ENCODE measurements at regions not wholly inside any gene's neighbourhood (a gene's known extent, or its start where the extent isn't known, plus 50 kb on each side); places are given as distances from the start of the nearest gene placed in this dataset.

DNA sequence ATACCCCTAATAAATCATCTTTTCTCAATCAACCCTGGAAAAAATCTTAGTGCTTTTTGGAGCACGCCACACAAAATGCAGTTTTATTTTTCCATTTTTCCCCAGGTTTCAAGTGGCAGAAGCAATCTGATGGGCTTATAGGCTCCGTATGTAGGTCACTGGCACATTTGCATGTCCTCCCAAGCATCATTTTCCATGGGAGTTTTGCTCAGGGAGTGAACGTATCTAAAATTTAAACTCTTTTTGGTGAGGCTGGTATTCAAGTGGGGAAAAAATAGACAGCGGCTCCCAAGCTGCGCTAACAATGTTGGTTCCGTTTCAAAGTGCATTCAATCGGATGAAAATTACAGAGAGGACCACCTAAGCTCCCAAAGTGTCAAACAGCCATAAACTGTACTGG, 233.4 kb downstream of the MEX3B start:
- TF ChIP-seq, protein P1, sequence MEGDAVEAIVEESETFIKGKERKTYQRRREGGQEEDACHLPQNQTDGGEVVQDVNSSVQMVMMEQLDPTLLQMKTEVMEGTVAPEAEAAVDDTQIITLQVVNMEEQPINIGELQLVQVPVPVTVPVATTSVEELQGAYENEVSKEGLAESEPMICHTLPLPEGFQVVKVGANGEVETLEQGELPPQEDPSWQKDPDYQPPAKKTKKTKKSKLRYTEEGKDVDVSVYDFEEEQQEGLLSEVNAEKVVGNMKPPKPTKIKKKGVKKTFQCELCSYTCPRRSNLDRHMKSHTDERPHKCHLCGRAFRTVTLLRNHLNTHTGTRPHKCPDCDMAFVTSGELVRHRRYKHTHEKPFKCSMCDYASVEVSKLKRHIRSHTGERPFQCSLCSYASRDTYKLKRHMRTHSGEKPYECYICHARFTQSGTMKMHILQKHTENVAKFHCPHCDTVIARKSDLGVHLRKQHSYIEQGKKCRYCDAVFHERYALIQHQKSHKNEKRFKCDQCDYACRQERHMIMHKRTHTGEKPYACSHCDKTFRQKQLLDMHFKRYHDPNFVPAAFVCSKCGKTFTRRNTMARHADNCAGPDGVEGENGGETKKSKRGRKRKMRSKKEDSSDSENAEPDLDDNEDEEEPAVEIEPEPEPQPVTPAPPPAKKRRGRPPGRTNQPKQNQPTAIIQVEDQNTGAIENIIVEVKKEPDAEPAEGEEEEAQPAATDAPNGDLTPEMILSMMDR (conservative IDR thresholded peaks at IDR 0.05 in 1 of 2, IDR thresholded peaks at IDR 0.05 in 1 of 2; ENCODE audit: extremely low read depth in 1 of 2, insufficient read depth in 1 of 2, low read depth in 1 of 2, low read length in 2 of 2): no peak
- TF ChIP-seq EZH2 (IDR thresholded peaks at IDR 0.05; ENCODE audit: borderline replicate concordance, low read length): no peak
